NCI-H2029 (cell line): ENCODE measurements at regions not wholly inside any gene's neighbourhood (a gene's known extent, or its start where the extent isn't known, plus 50 kb on each side); places are given as distances from the start of the nearest gene placed in this dataset.
"Not testable (repeated sequence)": the region's sequence is repeated elsewhere in the genome, so short reads cannot be mapped to it uniquely, and the experiment has no call there.

Source experiments
- DNase-seq: peaks from one replicate; lab custom pipeline; 2025; lab: John Stamatoyannopoulos, UW

GRCh38 chr10:71084061-71084817, 128.1 kb upstream of the UNC5B start:
- no peak for DNase-seq

GRCh38 chr10:71084818-71085126, 127.6 kb upstream of the UNC5B start:
- DNase-seq: no peak

GRCh38 chr10:71085689-71086438, 126.5 kb upstream of the UNC5B start:
- no peak for DNase-seq

GRCh38 chr10:71086439-71087080, 125.8 kb upstream of the UNC5B start:
- DNase-seq: no peak

GRCh38 chr10:71087622-71088021, 124.7 kb upstream of the UNC5B start:
- no peak for DNase-seq

- DNase-seq: no peak
Observed at GRCh38 chr10:71088054-71088453, 124.3 kb upstream of the UNC5B start.

GRCh38 chr10:71088578-71088977, 123.8 kb upstream of the UNC5B start:
- not testable (repeated sequence) for DNase-seq

GRCh38 chr10:71089162-71089561, 123.2 kb upstream of the UNC5B start:
- no peak for DNase-seq

GRCh38 chr10:71090330-71090729, 122.0 kb upstream of the UNC5B start:
- no peak for DNase-seq

GRCh38 chr10:71090801-71091200, 121.6 kb upstream of the UNC5B start:
- DNase-seq: no peak

GRCh38 chr10:71092812-71093401, 119.5 kb upstream of the UNC5B start:
- no peak for DNase-seq

- no peak for DNase-seq
Observed at GRCh38 chr10:71093531-71093930, 118.8 kb upstream of the UNC5B start.

- DNase-seq: no peak
Observed at GRCh38 chr10:71094712-71095390, 117.5 kb upstream of the UNC5B start.

GRCh38 chr10:71099731-71100361, 112.5 kb upstream of the UNC5B start:
- DNase-seq: no peak

- DNase-seq: no peak
Observed at GRCh38 chr10:71103961-71104360, 108.4 kb upstream of the UNC5B start.

- not testable (repeated sequence) for DNase-seq
Observed at GRCh38 chr10:71106151-71106550, 106.2 kb upstream of the UNC5B start.

GRCh38 chr10:71107117-71107516, 105.3 kb upstream of the UNC5B start:
- not testable (repeated sequence) for DNase-seq

GRCh38 chr10:71108042-71108441, 104.3 kb upstream of the UNC5B start:
- DNase-seq: not testable (repeated sequence)

- no peak for DNase-seq
Observed at GRCh38 chr10:71112138-71112785, 100.1 kb upstream of the UNC5B start.

- no peak for DNase-seq
Observed at GRCh38 chr10:71116426-71116825, 95.9 kb upstream of the UNC5B start.

- DNase-seq: not testable (repeated sequence)
Observed at GRCh38 chr10:71117589-71117988, 94.8 kb upstream of the UNC5B start.
